DND-41 (cell line): ENCODE measurements at regions not wholly inside any gene's neighbourhood (a gene's known extent, or its start where the extent isn't known, plus 50 kb on each side); places are given as distances from the start of the nearest gene placed in this dataset.

Source experiments
- CTCF ChIP-seq: IDR thresholded peaks from 2 replicates; pipeline ENCODE4 v1.5.1; 2012; ENCODE audit warnings: borderline replicate concordance, low read length, moderate library complexity, mild to moderate bottlenecking; ENCODE audit not compliant: poor library complexity, severe bottlenecking; ENCODE audit errors: extremely low read depth
- EZH2 ChIP-seq: IDR thresholded peaks from 3 replicates; pipeline ENCODE4 v1.6.1; 2012; ENCODE audit warnings: borderline replicate concordance, low read depth, mild to moderate bottlenecking, moderate library complexity, low read length, inconsistent platforms; ENCODE audit not compliant: severe bottlenecking

GRCh38 chr5:165321912-165322311 is 1816.5 kb downstream of the MAT2B start:
- TF ChIP-seq EZH2 (no peak), CTCF (no peak)
